Spleen (tissue), 7 donors: ENCODE measurements at regions not wholly inside any gene's neighbourhood (a gene's known extent, or its start where the extent isn't known, plus 50 kb on each side); places are given as distances from the start of the nearest gene placed in this dataset.
"Not testable (repeated sequence)": the region's sequence is repeated elsewhere in the genome, so short reads cannot be mapped to it uniquely, and the experiment has no call there.

Experiments used
- POLR2A ChIP-seq, 3 donors: fragments of 450-650 bp; IDR thresholded peaks; one replicate each; pipeline ENCODE4 v1.5.1; 2017; ENCODE audit warnings: antibody characterized with exemption in 3 of 3, mild to moderate bottlenecking in 1 of 3
- POLR2AphosphoS5 ChIP-seq, 3 donors: sonication (generic); formaldehyde crosslinking; IDR thresholded peaks; one replicate each; pipeline ENCODE4 v1.5.1; 2017; ENCODE audit warnings: antibody characterized with exemption in 3 of 3
- TF ChIP-seq, protein P1 (sequence below), 11 experiments: fragments of 200-600 bp in 7 of 11; fragments of 450-650 bp in 4 of 11; sonication (generic) in 4 of 11; IDR thresholded peaks in 8 of 11; conservative IDR thresholded peaks in 3 of 11; 1 replicate in 7 of 11; 2 replicates in 4 of 11; pipeline versions ENCODE4 v1.4.0 to v1.8.0; 2016 to 2021; ENCODE audit warnings: antibody characterized with exemption in 11 of 11, inconsistent platforms in 4 of 11, mild to moderate bottlenecking in 1 of 11
- donor health status: DM: no; HTN: no; CAD: no; lungs with moderate emphysema.
- donor health status: DM: no; HTN: no; CAD: no.
- donor health status: DM: no; HTN: no; CAD: no.

DNA sequence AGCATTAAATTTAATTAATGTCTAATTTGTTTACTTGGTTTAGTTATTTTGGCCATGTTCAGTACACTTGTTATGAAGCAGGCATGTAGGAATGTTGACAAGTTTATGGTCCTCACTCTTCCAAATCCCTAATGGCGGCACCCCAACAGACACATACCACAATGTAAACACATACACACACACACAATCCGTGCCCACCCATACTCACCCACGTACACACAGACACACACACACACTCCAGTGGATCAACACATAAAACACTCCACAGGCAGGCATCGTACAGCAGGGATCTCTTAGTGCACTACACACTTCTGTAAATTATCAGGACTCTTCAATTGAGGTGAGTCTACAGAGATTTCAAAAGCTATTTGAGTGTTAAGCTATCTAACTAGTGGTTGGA, 767.5 kb downstream of the FOXD4L6 start:
- TF ChIP-seq, protein P1, sequence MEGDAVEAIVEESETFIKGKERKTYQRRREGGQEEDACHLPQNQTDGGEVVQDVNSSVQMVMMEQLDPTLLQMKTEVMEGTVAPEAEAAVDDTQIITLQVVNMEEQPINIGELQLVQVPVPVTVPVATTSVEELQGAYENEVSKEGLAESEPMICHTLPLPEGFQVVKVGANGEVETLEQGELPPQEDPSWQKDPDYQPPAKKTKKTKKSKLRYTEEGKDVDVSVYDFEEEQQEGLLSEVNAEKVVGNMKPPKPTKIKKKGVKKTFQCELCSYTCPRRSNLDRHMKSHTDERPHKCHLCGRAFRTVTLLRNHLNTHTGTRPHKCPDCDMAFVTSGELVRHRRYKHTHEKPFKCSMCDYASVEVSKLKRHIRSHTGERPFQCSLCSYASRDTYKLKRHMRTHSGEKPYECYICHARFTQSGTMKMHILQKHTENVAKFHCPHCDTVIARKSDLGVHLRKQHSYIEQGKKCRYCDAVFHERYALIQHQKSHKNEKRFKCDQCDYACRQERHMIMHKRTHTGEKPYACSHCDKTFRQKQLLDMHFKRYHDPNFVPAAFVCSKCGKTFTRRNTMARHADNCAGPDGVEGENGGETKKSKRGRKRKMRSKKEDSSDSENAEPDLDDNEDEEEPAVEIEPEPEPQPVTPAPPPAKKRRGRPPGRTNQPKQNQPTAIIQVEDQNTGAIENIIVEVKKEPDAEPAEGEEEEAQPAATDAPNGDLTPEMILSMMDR (IDR thresholded peaks at IDR 0.05 in 8 of 11, conservative IDR thresholded peaks at IDR 0.05 in 3 of 11), result not testable (repeated sequence)
- TF ChIP-seq POLR2AphosphoS5, POLR2A (IDR thresholded peaks at IDR 0.05): not testable (repeated sequence)
